ENCODE measurements at regions not wholly inside any gene's neighbourhood (a gene's known extent, or its start where the extent isn't known, plus 50 kb on each side); places are given as distances from the start of the nearest gene placed in this dataset.

- TF ChIP-seq, protein P1, sequence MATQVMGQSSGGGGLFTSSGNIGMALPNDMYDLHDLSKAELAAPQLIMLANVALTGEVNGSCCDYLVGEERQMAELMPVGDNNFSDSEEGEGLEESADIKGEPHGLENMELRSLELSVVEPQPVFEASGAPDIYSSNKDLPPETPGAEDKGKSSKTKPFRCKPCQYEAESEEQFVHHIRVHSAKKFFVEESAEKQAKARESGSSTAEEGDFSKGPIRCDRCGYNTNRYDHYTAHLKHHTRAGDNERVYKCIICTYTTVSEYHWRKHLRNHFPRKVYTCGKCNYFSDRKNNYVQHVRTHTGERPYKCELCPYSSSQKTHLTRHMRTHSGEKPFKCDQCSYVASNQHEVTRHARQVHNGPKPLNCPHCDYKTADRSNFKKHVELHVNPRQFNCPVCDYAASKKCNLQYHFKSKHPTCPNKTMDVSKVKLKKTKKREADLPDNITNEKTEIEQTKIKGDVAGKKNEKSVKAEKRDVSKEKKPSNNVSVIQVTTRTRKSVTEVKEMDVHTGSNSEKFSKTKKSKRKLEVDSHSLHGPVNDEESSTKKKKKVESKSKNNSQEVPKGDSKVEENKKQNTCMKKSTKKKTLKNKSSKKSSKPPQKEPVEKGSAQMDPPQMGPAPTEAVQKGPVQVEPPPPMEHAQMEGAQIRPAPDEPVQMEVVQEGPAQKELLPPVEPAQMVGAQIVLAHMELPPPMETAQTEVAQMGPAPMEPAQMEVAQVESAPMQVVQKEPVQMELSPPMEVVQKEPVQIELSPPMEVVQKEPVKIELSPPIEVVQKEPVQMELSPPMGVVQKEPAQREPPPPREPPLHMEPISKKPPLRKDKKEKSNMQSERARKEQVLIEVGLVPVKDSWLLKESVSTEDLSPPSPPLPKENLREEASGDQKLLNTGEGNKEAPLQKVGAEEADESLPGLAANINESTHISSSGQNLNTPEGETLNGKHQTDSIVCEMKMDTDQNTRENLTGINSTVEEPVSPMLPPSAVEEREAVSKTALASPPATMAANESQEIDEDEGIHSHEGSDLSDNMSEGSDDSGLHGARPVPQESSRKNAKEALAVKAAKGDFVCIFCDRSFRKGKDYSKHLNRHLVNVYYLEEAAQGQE (IDR thresholded peaks at IDR 0.05), result peak; percentile 97
- TF ChIP-seq RARB (CRISPR knock-in tag; IDR thresholded peaks at IDR 0.05) (no peak), EHF (CRISPR knock-in tag; IDR thresholded peaks at IDR 0.05) (0 out of 2 replicates have a peak, but pooled peaks have one; percentile 19), NPAS2 (CRISPR knock-in tag; IDR thresholded peaks at IDR 0.05; ENCODE audit: borderline replicate concordance) (no peak), ZSCAN20 (CRISPR knock-in tag; IDR thresholded peaks at IDR 0.05) (no peak), ZFP36 (IDR thresholded peaks at IDR 0.05; ENCODE audit: borderline replicate concordance, partially characterized antibody) (no peak), EP300 (IDR thresholded peaks at IDR 0.05) (no peak), FOXS1 (CRISPR knock-in tag; IDR thresholded peaks at IDR 0.05) (no peak), BHLHE40 (IDR thresholded peaks at IDR 0.05; ENCODE audit: low read depth, low read length) (no peak), TFCP2L1 (CRISPR knock-in tag; IDR thresholded peaks at IDR 0.05) (no peak), PBX3 (IDR thresholded peaks at IDR 0.05) (no peak), ZC3H11A (IDR thresholded peaks at IDR 0.05) (no peak)
Observed at GRCh38 chr20:4563534-4563933, 122.7 kb upstream of the PRNP start (continued).

- ChIA-PET POLR2A (no interaction called here), CTCF (interaction anchor here (0.7 to 3.1 kb wide), 5 partner anchors 8 to 29 kb away, joined by 3 to 11 read pairs (median 6); no protein-coding TSS in a partner anchor)
- H3K4me1 ChIP-seq, result no peaks in the 10 kb centered on the region
- no peak overlapping the region for H3K27ac ChIP-seq
- H3K4me3 ChIP-seq, result no peak overlapping the region
- H3K9me3 ChIP-seq, result peaks cover 21% of the 10 kb centered on the region; the same call in 2 of the 3 replicates
- no peak overlapping the region for H3K4me2 ChIP-seq
- no peak for ATAC-seq
- no peak for FAIRE-seq
- TF ChIP-seq MAX (IDR thresholded peaks at IDR 0.05), result no peak
- TF ChIP-seq MAFK (IDR thresholded peaks at IDR 0.05; ENCODE audit: partially characterized antibody), result no peak
- TF ChIP-seq ZNF302 (CRISPR knock-in tag; IDR thresholded peaks at IDR 0.05), result no peak
- TF ChIP-seq, protein P2, sequence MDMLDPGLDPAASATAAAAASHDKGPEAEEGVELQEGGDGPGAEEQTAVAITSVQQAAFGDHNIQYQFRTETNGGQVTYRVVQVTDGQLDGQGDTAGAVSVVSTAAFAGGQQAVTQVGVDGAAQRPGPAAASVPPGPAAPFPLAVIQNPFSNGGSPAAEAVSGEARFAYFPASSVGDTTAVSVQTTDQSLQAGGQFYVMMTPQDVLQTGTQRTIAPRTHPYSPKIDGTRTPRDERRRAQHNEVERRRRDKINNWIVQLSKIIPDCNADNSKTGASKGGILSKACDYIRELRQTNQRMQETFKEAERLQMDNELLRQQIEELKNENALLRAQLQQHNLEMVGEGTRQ (IDR thresholded peaks at IDR 0.05), result no peak
- TF ChIP-seq NFE2L2 (conservative IDR thresholded peaks at IDR 0.05; ENCODE audit: low read length), result no peak
- no peak for TF ChIP-seq SREBF2 (IDR thresholded peaks at IDR 0.05)
- no peak for TF ChIP-seq JUN (IDR thresholded peaks at IDR 0.05)
- no peak for DNase-seq (ENCODE audit: low read depth in 1 of 2, low spot score in 1 of 2)
Observed at GRCh38 chr20:4563031-4563430, 123.2 kb upstream of the PRNP start.

- no peak for DNase-seq (ENCODE audit: low read depth in 1 of 2, low spot score in 1 of 2)
- no peak overlapping the region for H3K27ac ChIP-seq
- peaks cover 23% of the 10 kb centered on the region; the same call in 2 of the 3 replicates for H3K9me3 ChIP-seq
- no peak for ATAC-seq
- H3K4me2 ChIP-seq, result no peak overlapping the region
- H3K4me1 ChIP-seq, result peaks cover 11% of the 10 kb centered on the region
- ChIA-PET CTCF (interaction anchor here (1.2 to 3.1 kb wide), 2 partner anchors 12 to 32 kb away, joined by 3 to 11 read pairs; no protein-coding TSS in a partner anchor), POLR2A (no interaction called here)
- FAIRE-seq, result no peak
- 38% methylated on average over 2 of the region's 2 CpGs for WGBS (ENCODE audit: missing lambda C conversion rate)
- TF ChIP-seq FOSL2 (IDR thresholded peaks at IDR 0.05), result no peak
- peak; percentile 44; the same call in 1 of the 2 replicates for TF ChIP-seq FOSL2 (CRISPR knock-in tag; IDR thresholded peaks at IDR 0.05)
- no peak for TF ChIP-seq ELK1 (IDR thresholded peaks at IDR 0.05; ENCODE audit: low read depth, low read length)
- no peak overlapping the region for H3K4me3 ChIP-seq
Observed at GRCh38 chr20:4560667-4561066, 125.6 kb upstream of the PRNP start.

All from A549 (cell line).